Tibial nerve (tissue), 4 donors: ENCODE measurements at regions not wholly inside any gene's neighbourhood (a gene's known extent, or its start where the extent isn't known, plus 50 kb on each side); places are given as distances from the start of the nearest gene placed in this dataset.

ENCODE experiments used
- CTCF ChIP-seq, 5 experiments: fragments of 200-600 bp in 3 of 5; fragments of 450-650 bp in 2 of 5; sonication (generic) in 3 of 5; IDR thresholded peaks; one replicate each; pipeline ENCODE4 v1.5.1; 2016 to 2019; ENCODE audit warnings: antibody characterized with exemption in 5 of 5, mild to moderate bottlenecking in 3 of 5, moderate library complexity in 2 of 5
- EP300 ChIP-seq, 2 donors: sonication (generic); formaldehyde crosslinking; IDR thresholded peaks; one replicate each; pipeline ENCODE4 v1.6.1; 2017; ENCODE audit warnings: antibody characterized with exemption in 2 of 2, mild to moderate bottlenecking in 1 of 2
- POLR2A ChIP-seq, 2 donors: fragments of 450-650 bp; IDR thresholded peaks; one replicate each; pipeline ENCODE4 v1.6.1; 2017; ENCODE audit warnings: antibody characterized with exemption in 2 of 2, mild to moderate bottlenecking in 2 of 2, moderate library complexity in 2 of 2

- TF ChIP-seq CTCF (IDR thresholded peaks at IDR 0.05) (no peak), POLR2A (IDR thresholded peaks at IDR 0.05) (no peak), EP300 (IDR thresholded peaks at IDR 0.05) (no peak)
These were observed 51.5 kb upstream of the ADTRP start for GRCh38 chr6:11830105-11830504.
